GM19455 (cell line): ENCODE measurements at regions not wholly inside any gene's neighbourhood (a gene's known extent, or its start where the extent isn't known, plus 50 kb on each side); places are given as distances from the start of the nearest gene placed in this dataset.
"Not testable (repeated sequence)": the region's sequence is repeated elsewhere in the genome, so short reads cannot be mapped to it uniquely, and the experiment has no call there.

Experiments used
- ATAC-seq: cut with Tn5 transposase; IDR thresholded peaks from one replicate; pipeline ENCODE4 v1.9.1; 2021; ENCODE audit not compliant: unreplicated experiment

GRCh38 chr2:133970641-133971040 is 283.2 kb upstream of the MGAT5 start:
- ATAC-seq, result no peak

- ATAC-seq, result no peak
Observed at GRCh38 chr2:133972297-133972696, 281.6 kb upstream of the MGAT5 start.

- no peak for ATAC-seq
Observed at GRCh38 chr2:133972786-133973185, 281.1 kb upstream of the MGAT5 start.

- ATAC-seq, result no peak
Observed at GRCh38 chr2:133974353-133974752, 279.5 kb upstream of the MGAT5 start.

DNA sequence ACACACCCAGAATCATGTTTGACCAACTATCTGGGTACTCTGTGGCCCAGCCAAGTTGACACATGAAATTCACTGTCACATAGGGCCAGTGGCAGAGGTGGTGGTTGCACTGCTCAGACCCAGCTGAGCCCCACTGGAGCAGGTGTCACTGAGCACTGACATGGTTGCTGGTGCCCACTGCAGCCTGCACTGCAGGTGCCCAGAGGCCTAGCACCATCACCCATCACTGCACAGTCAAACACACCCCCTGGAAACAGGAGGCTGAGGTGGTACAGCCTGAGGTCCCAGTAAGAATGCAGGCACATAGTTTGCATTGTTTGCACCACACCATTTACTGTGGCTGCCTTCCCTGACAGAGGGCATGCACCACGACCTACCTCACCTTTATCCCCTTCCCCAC is 278.7 kb upstream of the MGAT5 start:
- ATAC-seq, result no peak

DNA sequence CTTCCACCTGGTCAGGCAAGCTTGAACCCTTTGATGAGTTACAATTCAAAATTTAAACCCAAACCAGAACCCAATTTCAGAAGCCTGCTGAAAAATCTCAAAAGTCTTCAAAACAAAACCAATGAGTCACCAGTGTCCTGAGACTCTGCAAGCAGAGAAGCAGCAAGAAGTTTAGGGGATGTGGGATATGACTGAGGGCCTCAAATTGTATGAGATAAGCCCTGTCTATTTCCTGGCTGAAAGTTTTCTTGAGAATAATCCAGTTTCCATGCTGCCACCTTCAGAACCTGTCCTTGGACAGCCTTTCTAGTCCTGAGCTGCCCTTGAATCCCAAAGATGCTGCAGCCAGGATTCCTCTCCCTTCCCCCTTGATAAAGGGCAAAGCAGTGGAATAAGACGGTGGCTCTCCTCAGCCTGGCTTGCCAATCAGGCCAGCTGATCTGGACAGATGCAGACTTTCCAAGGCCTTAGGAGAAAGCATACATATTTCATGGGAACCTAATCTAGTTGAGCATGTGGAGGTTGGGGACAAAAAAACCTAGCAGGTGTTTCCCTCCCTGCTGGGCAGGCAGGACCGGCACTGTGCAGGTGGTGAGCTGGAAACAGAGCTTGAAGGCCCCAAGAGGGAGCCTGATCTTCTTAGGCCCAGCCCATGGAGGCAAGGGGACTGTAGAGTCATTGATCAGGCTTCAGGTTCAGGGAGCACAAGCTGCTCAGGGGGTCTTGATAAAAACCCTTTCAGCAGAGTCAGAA is 278.0 kb upstream of the MGAT5 start:
- no peak for ATAC-seq

DNA sequence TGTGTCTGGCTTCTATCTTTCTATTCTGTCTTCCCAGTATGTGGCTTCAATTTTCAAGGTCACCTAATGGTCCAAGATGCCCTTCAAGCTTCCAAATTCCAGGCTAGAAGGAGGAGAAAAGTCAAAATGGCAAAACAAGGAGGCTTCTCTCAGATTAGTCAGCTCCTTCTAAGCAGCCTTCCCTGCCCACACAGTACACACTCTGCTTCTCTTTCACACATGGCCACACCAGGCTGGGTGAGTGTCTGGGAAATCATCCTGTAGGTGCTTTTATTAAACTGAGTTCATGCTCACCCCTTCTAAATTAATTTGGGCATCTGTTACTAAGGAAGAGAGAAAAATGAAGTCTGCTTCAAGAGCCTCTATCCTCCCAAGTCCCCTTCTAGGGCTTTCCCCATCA is 277.2 kb upstream of the MGAT5 start:
- no peak for ATAC-seq

- no peak for ATAC-seq
Observed at GRCh38 chr2:133977405-133977804, 276.5 kb upstream of the MGAT5 start.

GRCh38 chr2:133982256-133982655 is 271.6 kb upstream of the MGAT5 start:
- no peak for ATAC-seq

- ATAC-seq, result no peak
Observed at GRCh38 chr2:133985563-133985962, 268.3 kb upstream of the MGAT5 start.

DNA sequence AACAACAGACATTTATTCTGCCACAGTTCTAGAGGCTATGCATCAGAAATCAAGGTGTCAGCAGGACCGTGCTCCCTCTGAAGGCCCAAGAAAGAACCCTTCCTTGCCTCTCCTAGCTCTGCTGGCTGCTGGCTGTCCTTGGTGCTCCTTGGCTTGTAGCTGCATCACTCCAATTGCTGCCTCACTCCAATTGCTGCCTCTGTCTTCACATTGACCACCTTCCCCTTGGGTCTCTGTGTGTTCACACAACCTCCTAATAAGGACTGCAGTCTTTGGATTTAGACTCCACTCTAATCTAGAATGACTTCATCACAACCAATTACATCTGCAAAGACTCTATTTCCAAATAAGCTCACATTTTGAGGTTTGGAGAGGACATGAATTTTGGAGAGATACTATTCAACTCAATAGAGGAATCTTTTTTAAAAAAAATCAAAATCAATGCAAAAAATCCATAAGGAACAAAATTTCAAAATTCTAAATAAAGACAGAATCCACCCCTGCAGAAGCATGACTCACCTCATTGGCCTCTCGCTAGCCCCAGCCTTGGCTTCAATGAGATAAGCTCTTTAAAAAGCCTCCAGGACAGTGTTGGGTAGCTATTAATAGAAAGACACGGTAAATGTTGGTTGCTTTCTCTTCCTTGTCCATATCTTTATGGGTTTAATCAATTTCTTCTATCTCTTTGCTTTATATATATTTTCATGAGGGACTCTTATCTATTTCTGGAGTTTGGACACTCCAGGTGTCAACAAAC is 267.6 kb upstream of the MGAT5 start:
- ATAC-seq, result no peak

GRCh38 chr2:133986881-133987795 is 266.7 kb upstream of the MGAT5 start:
- no peak for ATAC-seq

GRCh38 chr2:133988316-133988891 is 265.5 kb upstream of the MGAT5 start:
- ATAC-seq, result no peak

DNA sequence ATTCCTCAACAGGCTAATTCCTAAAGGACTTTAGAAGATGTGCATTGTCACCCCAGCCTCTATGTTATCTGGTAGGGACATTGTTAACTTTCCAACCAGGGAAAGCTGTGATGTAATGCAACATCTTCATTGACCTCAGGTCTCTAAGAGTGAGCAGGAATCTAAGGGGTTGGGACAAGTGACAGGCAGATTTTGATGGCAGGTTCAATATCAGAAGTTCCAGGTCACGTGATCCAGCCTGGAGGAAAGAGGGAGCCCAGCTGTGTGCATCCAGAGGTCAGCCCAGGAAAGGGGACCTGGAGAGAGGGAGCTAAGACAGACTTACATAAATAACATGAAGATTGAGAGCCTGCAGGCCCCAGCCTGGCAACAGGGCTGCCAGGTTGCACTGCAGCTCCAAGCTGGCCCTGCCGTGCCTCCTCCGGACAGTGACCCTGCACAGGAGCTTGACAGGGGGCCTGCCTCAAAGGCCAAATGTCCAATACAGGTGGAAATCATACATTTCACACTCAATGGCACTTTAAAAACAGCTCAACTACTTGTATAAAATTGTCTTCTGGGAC is 262.2 kb upstream of the MGAT5 start:
- no peak for ATAC-seq

GRCh38 chr2:133992454-133992853 is 261.4 kb upstream of the MGAT5 start:
- ATAC-seq, result no peak

- no peak for ATAC-seq
Observed at GRCh38 chr2:133993160-133993559, 260.7 kb upstream of the MGAT5 start.

DNA sequence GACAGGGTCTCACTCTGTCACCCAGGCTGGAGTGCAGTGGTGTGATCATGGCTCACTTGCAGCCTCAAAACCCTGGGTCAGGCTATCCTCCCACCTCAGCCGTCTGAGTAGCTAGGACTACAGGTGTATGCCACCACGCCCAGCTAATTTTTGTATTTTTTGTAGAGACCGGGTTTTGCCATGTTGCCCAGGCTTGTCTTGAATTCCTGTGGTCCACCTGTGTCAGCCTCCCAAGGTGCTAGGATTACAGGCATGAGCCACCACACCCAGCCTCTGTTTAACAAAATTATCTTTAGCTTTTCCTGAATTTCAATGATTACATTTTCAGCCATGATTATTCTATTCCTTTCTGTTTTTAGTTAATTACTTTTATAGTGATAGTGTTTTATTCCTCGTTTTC is 255.1 kb upstream of the MGAT5 start:
- not testable (repeated sequence) for ATAC-seq

DNA sequence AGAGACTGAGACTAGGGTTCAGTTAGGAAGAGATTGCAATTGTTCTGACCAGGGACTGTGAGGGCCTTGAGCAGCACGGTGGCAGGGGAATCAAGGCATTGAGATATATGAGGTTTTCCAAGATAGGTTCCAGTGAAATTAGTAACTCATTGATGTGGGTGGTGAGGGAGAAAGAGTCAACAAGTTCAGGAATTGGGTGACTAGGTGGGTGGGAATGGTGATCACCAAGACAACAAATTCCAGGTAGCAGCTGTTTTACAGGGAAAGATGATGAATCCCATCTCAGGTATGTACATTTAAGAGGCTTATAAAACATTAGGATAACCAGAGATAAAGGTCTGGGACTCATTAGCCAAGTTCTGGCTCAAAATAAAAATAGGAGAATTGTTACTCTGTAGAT is 251.5 kb upstream of the MGAT5 start:
- ATAC-seq, result no peak

DNA sequence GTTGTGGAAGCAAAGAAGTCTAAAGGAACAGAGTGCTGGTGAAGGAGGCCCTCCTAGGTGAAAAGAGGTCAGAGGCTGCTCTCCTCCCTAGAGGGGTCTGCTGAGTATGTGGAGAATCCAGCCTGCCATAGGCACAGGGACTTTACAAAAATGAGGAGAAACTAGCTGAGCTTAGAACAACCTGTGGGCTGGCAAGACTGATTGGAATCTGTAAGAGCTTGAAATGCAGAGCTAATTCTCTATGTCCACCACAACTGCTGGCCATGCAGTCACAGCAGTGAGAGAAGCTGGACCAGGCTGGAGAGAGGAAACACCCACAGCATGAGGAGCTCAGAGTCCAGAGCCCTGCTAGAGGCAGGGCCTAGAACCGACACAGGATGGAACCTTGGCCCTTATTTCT is 251.0 kb upstream of the MGAT5 start:
- ATAC-seq, result no peak

DNA sequence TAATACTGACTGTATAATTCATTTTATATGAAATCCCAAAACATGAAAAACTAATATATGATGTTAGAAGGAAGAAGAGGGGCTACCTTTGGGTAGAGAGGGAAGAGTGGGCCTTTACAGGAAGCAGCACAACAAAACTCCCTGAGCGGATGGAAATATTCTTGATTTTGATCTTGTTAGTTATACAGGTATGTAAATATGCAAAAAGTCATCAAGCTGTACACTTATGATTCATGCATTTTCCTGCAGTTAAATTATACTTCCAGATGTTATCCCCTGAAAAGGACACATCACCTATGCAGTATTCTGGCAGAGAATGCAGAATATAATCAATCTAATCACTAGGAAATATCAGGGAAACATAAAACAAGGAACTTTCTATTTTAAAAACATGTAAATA is 249.4 kb upstream of the MGAT5 start:
- ATAC-seq, result no peak

DNA sequence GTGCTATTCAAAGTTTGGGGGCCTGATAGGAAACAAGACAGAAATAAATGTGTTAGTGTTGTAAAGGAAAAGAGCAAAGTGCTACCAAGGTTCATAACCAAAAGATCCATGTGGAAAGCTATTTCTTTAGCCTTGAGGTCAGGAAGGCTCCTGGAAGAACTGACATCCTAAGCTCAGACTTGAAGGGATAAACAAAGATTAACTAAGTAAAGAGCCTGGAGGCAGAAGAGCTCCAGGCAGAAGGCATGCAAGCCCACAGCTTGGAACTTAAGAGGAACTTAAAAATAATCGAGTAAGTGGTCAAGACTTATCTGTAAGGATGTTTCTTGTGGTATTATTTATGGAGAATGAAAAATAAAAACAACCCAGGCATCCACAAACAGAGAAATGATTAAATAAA is 245.0 kb upstream of the MGAT5 start:
- no peak for ATAC-seq
